ENCODE measurements at regions not wholly inside any gene's neighbourhood (a gene's known extent, or its start where the extent isn't known, plus 50 kb on each side); places are given as distances from the start of the nearest gene placed in this dataset.

DNA sequence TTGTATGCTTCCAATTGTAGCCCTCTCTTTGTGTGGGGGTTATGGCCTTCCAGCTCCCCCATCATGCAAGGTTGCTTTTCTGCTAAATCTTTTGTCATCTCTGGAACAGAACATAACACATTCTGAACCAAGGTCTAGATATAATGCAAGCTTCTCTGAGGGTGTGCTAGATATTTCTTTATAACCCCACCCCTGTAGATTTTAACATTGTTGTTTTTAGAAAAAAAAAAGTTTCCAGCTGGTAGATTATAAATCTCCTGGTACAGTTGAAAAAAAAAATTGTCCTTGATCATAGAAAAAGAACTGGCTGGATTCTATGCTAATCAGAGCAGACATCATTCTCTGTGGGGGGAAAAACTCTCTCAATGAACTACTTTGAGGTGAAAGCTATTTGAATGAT lies 363.3 kb downstream of the METTL15 start:
- TF ChIP-seq POLR2AphosphoS5 (IDR thresholded peaks at IDR 0.05; ENCODE audit: borderline replicate concordance, low read depth, low read length) (no peak), EZH2 (IDR thresholded peaks at IDR 0.05) (no peak)
